SK-N-SH (cell line): ENCODE measurements at regions not wholly inside any gene's neighbourhood (a gene's known extent, or its start where the extent isn't known, plus 50 kb on each side); places are given as distances from the start of the nearest gene placed in this dataset.

Experiments
- CTCF ChIP-seq: fragments of 200-600 bp; sonication (generic); IDR thresholded peaks from 2 replicates; pipeline ENCODE4 v1.6.1; 2017; ENCODE audit warnings: antibody characterized with exemption, mild to moderate bottlenecking, moderate library complexity
- MAX ChIP-seq: IDR thresholded peaks from 2 replicates; pipeline ENCODE4 v1.4.0; 2012; ENCODE audit warnings: low read depth
- POLR2AphosphoS5 ChIP-seq: IDR thresholded peaks from 2 replicates; pipeline ENCODE4 v1.6.1; 2012; ENCODE audit warnings: low read depth, low read length

GRCh38 chr4:106502106-106502699 is 133.6 kb upstream of the GIMD1 start:
- TF ChIP-seq MAX (no peak), POLR2AphosphoS5 (no peak), CTCF (peak; percentile 82)
